Calu3 (cell line): ENCODE measurements at regions not wholly inside any gene's neighbourhood (a gene's known extent, or its start where the extent isn't known, plus 50 kb on each side); places are given as distances from the start of the nearest gene placed in this dataset.
A peak's percentile ranks its signal among the peaks of the same experiment; 100 is the strongest.

Experiments used
- BruUV-seq: library from RNA; stranded (reverse); fragments of 400-500 nt; replicated peaks from 2 replicates; lab custom pipeline; 2021; lab: Mats Ljungman, UMichigan
- CTCF ChIA-PET: fragments of 300-600 bp; sonication (Branson Sonifier 250); formaldehyde crosslinking; loops from one replicate; lab custom pipeline; 2022; ENCODE audit warnings: antibody characterized with exemption; lab: Charles Lee
- DNase-seq: peaks from one replicate; pipeline ENCODE4 v3.0.0; 2022
- H3K27ac Mint-ChIP-seq: one replicate; pipeline ENCODE4 v1.8.0; 2022; ENCODE audit warnings: mixed read lengths; ENCODE audit not compliant: unreplicated experiment
- H3K27me3 Mint-ChIP-seq: one replicate; pipeline ENCODE4 v1.8.0; 2022; ENCODE audit warnings: mixed read lengths; ENCODE audit not compliant: unreplicated experiment
- H3K36me3 Mint-ChIP-seq: one replicate; pipeline ENCODE4 v1.8.0; 2022; ENCODE audit warnings: mild to moderate bottlenecking, moderate library complexity, mixed read lengths; ENCODE audit not compliant: insufficient read depth, unreplicated experiment
- H3K4me1 Mint-ChIP-seq: one replicate; pipeline ENCODE4 v1.8.0; 2022; ENCODE audit warnings: mild to moderate bottlenecking, low read depth, mixed read lengths; ENCODE audit not compliant: unreplicated experiment
- H3K4me3 Mint-ChIP-seq: one replicate; pipeline ENCODE4 v1.8.0; 2022; ENCODE audit warnings: mild to moderate bottlenecking, low read depth, moderate library complexity, mixed read lengths; ENCODE audit not compliant: unreplicated experiment
- H3K9me3 Mint-ChIP-seq: one replicate; pipeline ENCODE4 v1.8.0; 2022; ENCODE audit warnings: low read depth, mixed read lengths; ENCODE audit not compliant: unreplicated experiment
- CTCF ChIP-seq: fragments of 200-600 bp; IDR thresholded peaks from one replicate; pipeline ENCODE4 v1.8.0; 2022; ENCODE audit warnings: antibody characterized with exemption; ENCODE audit not compliant: unreplicated experiment
- intact Hi-C: fragments of 100-400 bp; cut with micrococcal nuclease; formaldehyde crosslinking; loops from one replicate; pipeline ENCODE4 v1.10.0; 2022; ENCODE audit not compliant: unreplicated experiment

- Mint-ChIP-seq H3K27ac (no peak overlapping the region), H3K9me3 (no peaks in the 10 kb centered on the region), H3K36me3 (no peaks in the 10 kb centered on the region), H3K4me3 (no peak overlapping the region), H3K4me1 (peaks cover 8% of the 10 kb centered on the region), H3K27me3 (peaks cover 7% of the 10 kb centered on the region)
- intact Hi-C loops, result loop anchor here (10.0 kb wide), 2 partner anchors 383 to 407 kb away; no protein-coding TSS in a partner anchor
- DNase-seq, result peak; percentile 67
- no TSS peak for BruUV-seq
- CTCF ChIA-PET, result interaction anchor here (0.6 kb wide), 1 partner anchor 33 kb away, joined by 3 read pairs; no protein-coding TSS in a partner anchor
- TF ChIP-seq CTCF, result peak; percentile 45
Measured at GRCh38 chr9:119961774-119962424, 592.7 kb upstream of the BRINP1 start.

DNA sequence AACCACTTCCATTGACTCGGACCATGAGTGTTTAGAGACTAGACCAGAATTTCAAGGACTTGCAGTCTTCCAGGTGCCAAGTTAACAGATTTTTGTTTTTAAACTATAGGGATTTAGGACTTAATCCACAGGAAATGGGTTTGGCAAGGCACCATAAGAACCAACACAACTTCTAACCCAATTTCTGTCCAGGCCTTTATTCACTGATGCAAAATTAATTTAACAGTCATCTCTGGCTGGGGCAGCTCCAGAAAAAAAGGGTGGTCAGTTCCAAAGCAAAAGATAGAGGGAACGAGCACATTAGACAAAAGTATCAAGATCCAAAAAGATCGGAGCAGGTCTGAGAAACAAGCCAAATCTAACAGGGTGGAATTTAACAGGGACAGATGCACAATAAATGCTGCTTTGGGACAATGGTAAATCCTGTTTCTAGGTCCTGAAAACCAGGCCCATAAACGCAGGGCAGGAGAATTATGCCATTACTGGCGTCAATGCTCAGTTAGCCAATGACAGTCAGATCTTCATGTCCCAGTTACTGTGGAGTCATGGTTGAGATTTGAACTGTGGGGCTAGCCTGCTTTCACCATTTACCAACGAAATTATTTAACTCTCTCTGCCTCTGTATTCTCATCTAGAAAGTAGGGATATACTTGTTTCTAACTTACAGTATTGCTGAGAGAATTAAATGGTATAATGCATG is 590.8 kb upstream of the BRINP1 start:
- Mint-ChIP-seq H3K27ac (no peak overlapping the region), H3K9me3 (no peaks in the 10 kb centered on the region), H3K27me3 (peaks cover 7% of the 10 kb centered on the region), H3K4me1 (peaks cover 8% of the 10 kb centered on the region), H3K4me3 (no peak overlapping the region), H3K36me3 (no peaks in the 10 kb centered on the region)
- intact Hi-C loops, result loop anchor here (10.0 kb wide), 2 partner anchors 385 to 405 kb away; no protein-coding TSS in a partner anchor
- CTCF ChIA-PET, result interaction anchor here (0.7 kb wide), 1 partner anchor 18 kb away, joined by 4 read pairs; no protein-coding TSS in a partner anchor
- TF ChIP-seq CTCF, result no peak
- BruUV-seq, result no TSS peak
- no peak for DNase-seq

DNA sequence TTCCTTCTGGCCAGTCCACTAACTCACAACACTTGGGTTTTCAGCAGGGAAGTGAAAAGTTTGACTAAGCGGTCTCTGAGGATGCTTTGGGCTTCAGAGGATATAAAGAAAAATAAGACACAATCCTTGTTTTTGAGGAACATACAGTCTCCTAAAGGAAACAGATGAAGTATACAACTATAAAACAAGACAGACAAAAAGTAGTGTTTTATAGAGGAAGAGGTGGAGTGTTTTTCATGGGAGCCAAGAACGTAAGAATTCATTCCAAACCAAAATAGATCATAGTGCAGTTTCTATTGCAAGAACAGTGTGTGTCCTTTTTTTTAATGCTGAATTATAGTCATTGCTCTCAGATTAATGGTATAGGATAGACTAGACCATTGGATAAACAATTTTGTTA is 586.9 kb upstream of the BRINP1 start:
- H3K27ac Mint-ChIP-seq, result no peak overlapping the region
- H3K4me3 Mint-ChIP-seq, result no peak overlapping the region
- no TSS peak for BruUV-seq
- no peak for TF ChIP-seq CTCF
- H3K36me3 Mint-ChIP-seq, result no peaks in the 10 kb centered on the region
- intact Hi-C loops, result no loop called here
- peaks cover 7% of the 10 kb centered on the region for H3K27me3 Mint-ChIP-seq
- CTCF ChIA-PET, result no interaction called here
- H3K9me3 Mint-ChIP-seq, result no peaks in the 10 kb centered on the region
- H3K4me1 Mint-ChIP-seq, result no peaks in the 10 kb centered on the region
- DNase-seq, result no peak

- no peaks in the 10 kb centered on the region for H3K4me1 Mint-ChIP-seq
- H3K27me3 Mint-ChIP-seq, result peaks cover 12% of the 10 kb centered on the region
- BruUV-seq, result no TSS peak
- no peak for TF ChIP-seq CTCF
- CTCF ChIA-PET, result interaction anchor here (0.6 kb wide), 1 partner anchor 1281 kb away, joined by 3 read pairs; no protein-coding TSS in a partner anchor
- intact Hi-C loops, result no loop called here
- H3K36me3 Mint-ChIP-seq, result no peaks in the 10 kb centered on the region
- no peak for DNase-seq
- no peak overlapping the region for H3K27ac Mint-ChIP-seq
- no peak overlapping the region for H3K4me3 Mint-ChIP-seq
- no peaks in the 10 kb centered on the region for H3K9me3 Mint-ChIP-seq
Measured at GRCh38 chr9:119955276-119955675, 586.0 kb upstream of the BRINP1 start.
